WTC11 (cell line): ENCODE measurements at regions not wholly inside any gene's neighbourhood (a gene's known extent, or its start where the extent isn't known, plus 50 kb on each side); places are given as distances from the start of the nearest gene placed in this dataset.

Experiments
- ATAC-seq: fragments of 200-7000 bp; cut with Tn5 transposase; 2 replicates; pipeline ENCODE4 v1.10.0; 2021; ENCODE audit warnings: mild to moderate bottlenecking, moderate library complexity
- CTCF ChIA-PET: fragments of 300-600 bp; sonication (Branson Sonifier 250); formaldehyde crosslinking; loops from one replicate; lab custom pipeline; 2021; ENCODE audit warnings: antibody characterized with exemption; lab: Charles Lee
- POLR2A ChIA-PET: fragments of 350-600 bp; sonication (Branson Sonifier 250); formaldehyde crosslinking; loops from one replicate; lab custom pipeline; 2021; ENCODE audit warnings: antibody characterized with exemption; lab: Charles Lee
- DNase-seq: peaks from one replicate; pipeline ENCODE4 v3.0.0; 2021; ENCODE audit warnings: low spot score
- H3K27ac Mint-ChIP-seq: 2 replicates; pipeline ENCODE4 v1.8.0; 2021; ENCODE audit warnings: mixed read lengths
- H3K27me3 Mint-ChIP-seq: 2 replicates; pipeline ENCODE4 v1.8.0; 2021; ENCODE audit warnings: low read depth, mild to moderate bottlenecking, moderate library complexity, mixed read lengths
- H3K36me3 Mint-ChIP-seq: 2 replicates; pipeline ENCODE4 v1.8.0; 2021; ENCODE audit warnings: mixed read lengths
- H3K4me1 Mint-ChIP-seq: 2 replicates; pipeline ENCODE4 v1.8.0; 2022; ENCODE audit warnings: mixed read lengths
- H3K4me3 Mint-ChIP-seq: 2 replicates; pipeline ENCODE4 v1.8.0; 2021; ENCODE audit warnings: mild to moderate bottlenecking, moderate library complexity, mixed read lengths
- H3K9me3 Mint-ChIP-seq: 2 replicates; pipeline ENCODE4 v1.8.0; 2021; ENCODE audit warnings: mixed read lengths
- AFF4 ChIP-seq: sonication (generic); formaldehyde crosslinking; IDR thresholded peaks from 2 replicates; pipeline ENCODE4 v1.8.1; 2023; ENCODE audit warnings: mild to moderate bottlenecking, missing genetic modification reagents, borderline replicate concordance
- ARID4B ChIP-seq: sonication (generic); formaldehyde crosslinking; IDR thresholded peaks from 2 replicates; pipeline ENCODE4 v1.8.0; 2023; ENCODE audit warnings: missing genetic modification reagents, mild to moderate bottlenecking, borderline replicate concordance
- E2F4 ChIP-seq: sonication (generic); formaldehyde crosslinking; IDR thresholded peaks from 2 replicates; pipeline ENCODE4 v1.8.1; 2022; ENCODE audit warnings: low read depth, mild to moderate bottlenecking, moderate library complexity, missing genetic modification reagents, borderline replicate concordance
- FOXJ3 ChIP-seq: sonication (generic); formaldehyde crosslinking; IDR thresholded peaks from 2 replicates; pipeline ENCODE4 v1.9.0; 2021; ENCODE audit warnings: missing genetic modification reagents, mild to moderate bottlenecking, borderline replicate concordance
- JUN ChIP-seq: sonication (generic); formaldehyde crosslinking; IDR thresholded peaks from 2 replicates; pipeline ENCODE4 v1.8.0; 2023; ENCODE audit warnings: mild to moderate bottlenecking, missing genetic modification reagents
- NFYB ChIP-seq: sonication (generic); formaldehyde crosslinking; conservative IDR thresholded peaks from 2 replicates; pipeline ENCODE4 v1.8.0; 2022; ENCODE audit warnings: low read depth, missing genetic modification reagents
- OVOL2 ChIP-seq: fragments of 250-450 bp; sonication (Bioruptor Pico); IDR thresholded peaks from 2 replicates; pipeline ENCODE4 v1.9.0; 2021; ENCODE audit warnings: mild to moderate bottlenecking, borderline replicate concordance
- PREB ChIP-seq: sonication (generic); formaldehyde crosslinking; IDR thresholded peaks from 2 replicates; pipeline ENCODE4 v1.8.1; 2022; ENCODE audit warnings: mild to moderate bottlenecking, missing genetic modification reagents, moderate library complexity, borderline replicate concordance
- RELA ChIP-seq: sonication (generic); formaldehyde crosslinking; IDR thresholded peaks from 2 replicates; pipeline ENCODE4 v1.8.1; 2022; ENCODE audit warnings: missing genetic modification reagents, mild to moderate bottlenecking, borderline replicate concordance
- SMAD4 ChIP-seq: sonication (generic); formaldehyde crosslinking; IDR thresholded peaks from 2 replicates; pipeline ENCODE4 v1.8.0; 2022; ENCODE audit warnings: mild to moderate bottlenecking, missing genetic modification reagents
- TCF7 ChIP-seq: sonication (generic); formaldehyde crosslinking; IDR thresholded peaks from 2 replicates; pipeline ENCODE4 v1.8.0; 2022; ENCODE audit warnings: mild to moderate bottlenecking, low read depth, missing genetic modification reagents, moderate library complexity
- TEAD1 ChIP-seq: sonication (generic); formaldehyde crosslinking; IDR thresholded peaks from 2 replicates; pipeline ENCODE4 v1.8.0; 2022; ENCODE audit warnings: mild to moderate bottlenecking, missing genetic modification reagents
- ZNF396 ChIP-seq: fragments of 250-450 bp; sonication (Bioruptor Pico); IDR thresholded peaks from 2 replicates; pipeline ENCODE4 v1.8.0; 2021; ENCODE audit warnings: mild to moderate bottlenecking, moderate library complexity, borderline replicate concordance
- ZNF416 ChIP-seq: fragments of 250-450 bp; sonication (Bioruptor Pico); IDR thresholded peaks from 2 replicates; pipeline ENCODE4 v1.9.0; 2021; ENCODE audit warnings: mild to moderate bottlenecking, inconsistent platforms
- ZNF512 ChIP-seq: sonication (generic); formaldehyde crosslinking; IDR thresholded peaks from 2 replicates; pipeline ENCODE4 v1.8.1; 2022; ENCODE audit warnings: missing genetic modification reagents, borderline replicate concordance
- ZNF532 ChIP-seq: fragments of 250-450 bp; sonication (Bioruptor Pico); IDR thresholded peaks from 2 replicates; pipeline ENCODE4 v1.9.0; 2021; ENCODE audit warnings: mild to moderate bottlenecking, borderline replicate concordance
- ZSCAN18 ChIP-seq: fragments of 250-450 bp; sonication (Bioruptor Pico); IDR thresholded peaks from 2 replicates; pipeline ENCODE4 v2.1.2; 2022; ENCODE audit warnings: mild to moderate bottlenecking, moderate library complexity

- Mint-ChIP-seq H3K27ac (no peak overlapping the region), H3K36me3 (no peaks in the 10 kb centered on the region), H3K27me3 (no peaks in the 10 kb centered on the region), H3K4me1 (no peaks in the 10 kb centered on the region), H3K9me3 (peaks cover 9% of the 10 kb centered on the region), H3K4me3 (no peak overlapping the region)
- POLR2A ChIA-PET, result no interaction called here
- CTCF ChIA-PET, result no interaction called here
- ATAC-seq (no peak), DNase-seq (no peak)
- no peak for TF ChIP-seq ZSCAN18 (CRISPR knock-in tag)
- no peak for TF ChIP-seq OVOL2 (CRISPR knock-in tag)
- TF ChIP-seq ZNF396 (CRISPR knock-in tag), result no peak
- TF ChIP-seq TCF7 (CRISPR knock-in tag), result no peak
- TF ChIP-seq NFYB, result no peak
- TF ChIP-seq E2F4 (CRISPR knock-in tag), result no peak
- no peak for TF ChIP-seq PREB (CRISPR knock-in tag)
- no peak for TF ChIP-seq ZNF532 (CRISPR knock-in tag)
- TF ChIP-seq SMAD4, result no peak
- no peak for TF ChIP-seq AFF4 (CRISPR knock-in tag)
- no peak for TF ChIP-seq ZNF416 (CRISPR knock-in tag)
Observed at GRCh38 chr7:110407706-110408105, 683.2 kb upstream of the LRRN3 start.

GRCh38 chr7:110412614-110413013 is 678.3 kb upstream of the LRRN3 start:
- Mint-ChIP-seq H3K36me3 (no peaks in the 10 kb centered on the region), H3K27ac (no peak overlapping the region), H3K4me3 (no peak overlapping the region), H3K4me1 (peaks cover 7% of the 10 kb centered on the region; the same call in 1 of the 2 replicates), H3K27me3 (no peaks in the 10 kb centered on the region), H3K9me3 (peaks cover 9% of the 10 kb centered on the region)
- ChIA-PET POLR2A (no interaction called here), CTCF (no interaction called here)
- DNase-seq (no peak), ATAC-seq (no peak)
- TF ChIP-seq ARID4B (CRISPR knock-in tag), result no peak
- no peak for TF ChIP-seq FOXJ3
- no peak for TF ChIP-seq ZNF416 (CRISPR knock-in tag)
- TF ChIP-seq RELA (CRISPR knock-in tag), result no peak
- TF ChIP-seq JUN, result no peak
- no peak for TF ChIP-seq TEAD1 (CRISPR knock-in tag)
- TF ChIP-seq ZNF512, result no peak
